GM20000 (cell line): ENCODE measurements at regions not wholly inside any gene's neighbourhood (a gene's known extent, or its start where the extent isn't known, plus 50 kb on each side); places are given as distances from the start of the nearest gene placed in this dataset.
"Not testable (repeated sequence)": the region's sequence is repeated elsewhere in the genome, so short reads cannot be mapped to it uniquely, and the experiment has no call there.

ENCODE experiments used
- DNase-seq: peaks from one replicate; pipeline ENCODE4 v3.0.0; 2012; ENCODE audit warnings: low spot score
- TF ChIP-seq, protein P1 (sequence below): IDR thresholded peaks from 2 replicates; pipeline ENCODE4 v1.5.1; 2012; ENCODE audit warnings: mild to moderate bottlenecking, control low read depth; ENCODE audit errors: extremely low read depth, missing control alignments

DNA sequence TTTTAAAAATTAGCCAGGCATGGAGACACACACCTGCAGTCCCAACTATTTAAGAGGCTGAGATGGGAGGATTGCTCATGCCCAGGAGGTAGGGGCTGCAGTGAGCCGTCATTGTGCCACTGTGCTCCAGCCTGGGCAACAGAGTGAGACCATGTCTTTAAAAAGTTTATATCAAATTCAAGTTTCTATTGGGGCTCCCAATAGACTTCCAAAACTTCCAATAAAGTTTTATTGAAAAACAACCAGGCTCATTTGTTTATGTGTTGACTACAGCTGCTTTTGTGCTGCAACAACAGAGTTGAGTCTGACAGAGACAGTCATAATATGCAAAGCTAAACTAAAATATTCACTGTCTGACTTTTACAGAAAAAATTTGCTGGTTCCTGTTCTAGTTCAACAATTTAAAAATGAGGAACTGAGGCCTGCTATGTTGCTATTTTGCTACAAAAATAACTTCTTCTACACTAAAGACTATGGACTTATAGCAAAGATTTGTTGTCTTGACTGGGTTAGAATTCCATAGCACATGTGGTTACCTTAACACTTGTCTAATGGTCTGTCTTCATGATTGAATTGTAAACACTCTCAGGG lies 63.3 kb upstream of the RELL1 start:
- TF ChIP-seq, protein P1, sequence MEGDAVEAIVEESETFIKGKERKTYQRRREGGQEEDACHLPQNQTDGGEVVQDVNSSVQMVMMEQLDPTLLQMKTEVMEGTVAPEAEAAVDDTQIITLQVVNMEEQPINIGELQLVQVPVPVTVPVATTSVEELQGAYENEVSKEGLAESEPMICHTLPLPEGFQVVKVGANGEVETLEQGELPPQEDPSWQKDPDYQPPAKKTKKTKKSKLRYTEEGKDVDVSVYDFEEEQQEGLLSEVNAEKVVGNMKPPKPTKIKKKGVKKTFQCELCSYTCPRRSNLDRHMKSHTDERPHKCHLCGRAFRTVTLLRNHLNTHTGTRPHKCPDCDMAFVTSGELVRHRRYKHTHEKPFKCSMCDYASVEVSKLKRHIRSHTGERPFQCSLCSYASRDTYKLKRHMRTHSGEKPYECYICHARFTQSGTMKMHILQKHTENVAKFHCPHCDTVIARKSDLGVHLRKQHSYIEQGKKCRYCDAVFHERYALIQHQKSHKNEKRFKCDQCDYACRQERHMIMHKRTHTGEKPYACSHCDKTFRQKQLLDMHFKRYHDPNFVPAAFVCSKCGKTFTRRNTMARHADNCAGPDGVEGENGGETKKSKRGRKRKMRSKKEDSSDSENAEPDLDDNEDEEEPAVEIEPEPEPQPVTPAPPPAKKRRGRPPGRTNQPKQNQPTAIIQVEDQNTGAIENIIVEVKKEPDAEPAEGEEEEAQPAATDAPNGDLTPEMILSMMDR = no peak

DNA sequence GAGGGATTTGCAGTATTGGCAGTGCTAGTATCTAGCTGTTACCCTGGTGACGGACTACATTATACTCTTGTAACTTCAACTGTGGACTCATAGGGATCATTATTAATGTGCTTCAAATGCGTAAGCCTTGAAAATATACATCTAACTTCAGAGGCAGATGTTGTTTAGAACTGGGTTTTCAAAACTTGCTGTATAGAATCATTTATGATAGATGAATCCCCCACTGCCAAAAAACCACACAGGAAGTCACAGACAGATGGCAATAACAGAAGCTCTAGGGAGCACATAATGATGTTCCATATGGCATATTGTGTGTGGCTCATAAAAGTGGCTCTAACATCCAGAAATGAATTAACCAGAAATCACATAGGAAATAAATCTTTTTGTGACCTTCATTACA lies 62.3 kb upstream of the RELL1 start:
- no peak for DNase-seq
- TF ChIP-seq, protein P1 = no peak

More for the DNA sequence above, 63.3 kb upstream of the RELL1 start:
- DNase-seq = no peak

DNA sequence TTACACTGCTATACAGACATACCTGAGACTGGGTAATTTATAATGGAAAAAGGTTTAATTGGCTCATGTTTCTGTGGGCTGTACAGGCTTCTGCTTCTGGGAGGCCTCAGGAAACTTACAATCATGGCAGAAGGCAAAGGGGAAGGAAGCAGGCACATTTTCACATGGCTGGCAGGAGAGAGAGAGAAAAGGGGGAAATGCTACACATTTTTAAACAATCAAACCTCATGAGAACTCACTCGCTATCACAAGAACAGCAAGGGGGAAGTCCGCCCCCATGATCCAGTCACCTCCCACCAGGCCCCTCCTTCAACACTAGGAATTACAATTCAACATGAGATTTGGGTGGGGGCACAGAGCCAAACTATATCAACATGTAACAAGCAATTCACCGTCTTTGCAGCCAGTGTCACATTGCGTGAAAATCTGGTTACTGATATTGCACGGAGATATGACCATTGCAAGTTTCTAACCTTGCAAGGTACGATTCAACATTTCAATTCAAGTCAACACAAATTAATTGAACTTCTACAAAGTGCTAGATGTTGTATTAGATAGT lies 61.7 kb upstream of the RELL1 start:
- TF ChIP-seq, protein P1 = no peak
- DNase-seq = no peak

DNA sequence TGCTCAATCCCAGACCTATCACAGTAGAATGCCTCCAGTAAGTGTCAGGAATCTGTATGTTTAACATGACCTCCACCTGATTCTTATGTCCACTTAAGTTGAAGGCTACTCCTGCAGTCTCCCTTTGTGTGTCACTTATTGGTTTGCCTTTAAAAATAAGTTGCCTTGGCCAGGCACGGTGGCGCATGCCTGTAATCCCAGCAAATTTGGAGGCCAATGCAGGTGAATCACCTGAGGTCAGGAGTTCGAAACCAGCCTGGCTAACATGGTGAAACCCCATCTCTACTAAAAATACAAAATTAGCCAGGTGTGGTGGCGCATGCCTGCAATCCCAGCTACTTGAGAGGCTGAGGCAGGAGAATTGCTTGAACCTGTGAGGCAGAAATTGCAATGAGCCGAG lies 60.7 kb upstream of the RELL1 start:
- DNase-seq = not testable (repeated sequence)

DNA sequence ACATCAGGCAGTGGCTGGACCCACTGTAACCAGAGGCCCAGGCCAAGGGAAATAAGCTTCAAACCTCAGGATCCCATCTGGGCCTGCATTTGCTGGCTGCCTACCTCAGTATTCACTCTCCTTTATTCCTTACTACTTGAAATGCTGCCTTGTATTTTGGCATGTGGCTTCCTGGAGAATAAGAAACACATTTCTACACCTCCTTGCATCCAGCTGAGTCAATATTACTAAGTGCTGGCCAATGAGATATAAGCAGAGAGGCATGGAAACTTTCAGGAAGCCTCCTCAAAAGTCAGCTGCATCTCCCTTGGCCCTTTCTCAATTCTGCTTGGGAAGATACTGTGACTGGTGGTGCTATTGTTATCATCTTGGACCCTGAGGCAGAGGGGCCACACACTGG lies 59.8 kb upstream of the RELL1 start:
- TF ChIP-seq, protein P1 = no peak
- DNase-seq = no peak

DNA sequence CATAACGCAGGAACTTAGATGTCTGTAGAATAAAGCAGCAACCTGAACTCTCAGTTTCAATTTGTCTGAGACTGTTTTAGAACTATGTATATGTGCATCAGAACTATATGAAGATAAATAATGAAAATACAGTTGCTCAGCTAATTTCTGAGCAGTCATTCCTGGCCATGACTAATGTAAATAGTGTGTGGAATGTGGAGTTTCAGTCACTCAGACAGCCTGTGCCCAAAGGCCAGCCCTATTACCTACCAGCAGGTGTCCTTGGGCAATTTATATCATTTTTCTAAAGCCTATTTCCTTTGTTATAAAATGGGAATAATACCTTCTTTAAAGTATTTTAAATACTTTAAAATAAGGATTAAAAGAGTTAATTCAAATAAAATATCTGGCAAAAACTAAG lies 56.0 kb upstream of the RELL1 start:
- TF ChIP-seq, protein P1 = no peak
- DNase-seq = no peak

DNA sequence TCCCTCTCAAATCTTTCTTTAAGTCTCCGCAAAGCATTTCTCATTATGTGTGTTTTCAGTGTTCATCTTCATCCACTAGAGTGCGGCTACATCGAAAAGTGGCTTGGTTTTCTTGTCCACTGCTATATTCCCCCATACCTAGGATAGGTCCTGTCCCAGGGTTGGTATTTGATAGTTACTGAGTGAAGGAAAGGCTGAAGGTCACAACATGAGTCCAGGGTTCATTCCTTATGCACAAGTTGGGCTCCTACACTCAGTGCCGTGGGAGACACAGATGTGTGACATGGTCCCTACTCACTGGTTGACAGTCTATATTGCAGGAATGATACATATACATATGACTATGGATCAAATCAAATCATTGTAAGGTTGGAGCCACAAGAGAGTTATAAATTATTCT lies 55.4 kb upstream of the RELL1 start:
- no peak for DNase-seq
- TF ChIP-seq, protein P1 = no peak

DNA sequence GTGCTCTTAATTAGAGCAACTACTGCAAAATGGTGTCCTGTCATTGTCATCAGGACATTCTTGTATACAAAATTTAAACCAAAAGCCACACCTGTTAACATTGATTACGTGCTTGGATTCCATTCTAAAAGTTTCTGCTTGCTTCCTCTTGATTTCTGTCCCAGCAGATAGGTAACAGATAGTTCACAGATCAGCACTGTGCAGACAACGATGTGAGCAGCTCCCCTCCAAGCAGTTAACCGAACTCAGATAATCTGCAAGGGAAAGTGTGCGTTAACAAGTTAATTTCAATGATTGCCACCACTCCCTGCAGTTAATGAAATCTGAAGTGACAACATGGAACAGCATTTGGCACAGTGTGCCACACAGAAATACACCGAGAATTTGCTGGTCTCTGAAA lies 54.4 kb upstream of the RELL1 start:
- TF ChIP-seq, protein P1 = no peak
- DNase-seq = no peak
